Colonic mucosa (tissue), 4 donors: ENCODE measurements at regions not wholly inside any gene's neighbourhood (a gene's known extent, or its start where the extent isn't known, plus 50 kb on each side); places are given as distances from the start of the nearest gene placed in this dataset.
"Not testable (repeated sequence)": the region's sequence is repeated elsewhere in the genome, so short reads cannot be mapped to it uniquely, and the experiment has no call there.

ENCODE experiments used
- DNase-seq: peaks from one replicate; pipeline ENCODE4 v3.0.0-alpha.2; 2020
- H3K27ac ChIP-seq: fragments of 200-600 bp; one replicate; pipeline ENCODE4 v1.8.0; 2021
- H3K27me3 ChIP-seq: fragments of 200-600 bp; one replicate; pipeline ENCODE4 v1.8.0; 2021
- H3K36me3 ChIP-seq: fragments of 200-600 bp; one replicate; pipeline ENCODE4 v1.8.0; 2021
- H3K4me1 ChIP-seq: fragments of 200-600 bp; one replicate; pipeline ENCODE4 v1.8.0; 2021; ENCODE audit warnings: mild to moderate bottlenecking
- H3K4me3 ChIP-seq: fragments of 200-600 bp; one replicate; pipeline ENCODE4 v1.8.0; 2021
- H3K9ac ChIP-seq, 2 donors: one replicate each; pipeline ENCODE4 v1.7.0; 2013; ENCODE audit warnings: control low read depth in 2 of 2, low read depth in 2 of 2, low read length in 2 of 2
- H3K9me3 ChIP-seq: fragments of 200-600 bp; one replicate; pipeline ENCODE4 v1.8.0; 2021
- intact Hi-C: fragments of 100-400 bp; cut with DNase I; formaldehyde crosslinking; loops from one replicate; pipeline ENCODE4 v1.14.1; 2022
- donor health status: healthy.
- donor health status: DM: no; HTN: no; CAD: no.
- donor health status: DM: no; HTN: no; CAD: no.

GRCh38 chr1:83274656-83275055 is 724.3 kb downstream of the TTLL7 start:
- H3K27ac ChIP-seq, H3K9ac ChIP-seq, DNase-seq, H3K9me3 ChIP-seq, H3K4me1 ChIP-seq, H3K27me3 ChIP-seq, intact Hi-C loops, H3K4me3 ChIP-seq, H3K36me3 ChIP-seq: not testable (repeated sequence)

- intact Hi-C loops, H3K27ac ChIP-seq: not testable (repeated sequence)
Measured at GRCh38 chr1:83272484-83272883, 726.4 kb downstream of the TTLL7 start.

GRCh38 chr1:83271834-83272233 is 727.1 kb downstream of the TTLL7 start:
- DNase-seq, H3K4me1 ChIP-seq, H3K36me3 ChIP-seq, H3K27ac ChIP-seq, H3K9me3 ChIP-seq, H3K4me3 ChIP-seq, H3K9ac ChIP-seq, intact Hi-C loops, H3K27me3 ChIP-seq: not testable (repeated sequence)

More at GRCh38 chr1:83272484-83272883, 726.4 kb downstream of the TTLL7 start:
- not testable (repeated sequence) for H3K9ac ChIP-seq, H3K27me3 ChIP-seq, DNase-seq, H3K36me3 ChIP-seq, H3K9me3 ChIP-seq, H3K4me1 ChIP-seq, H3K4me3 ChIP-seq

GRCh38 chr1:83270801-83271200 is 728.1 kb downstream of the TTLL7 start:
- DNase-seq, H3K27me3 ChIP-seq, H3K4me3 ChIP-seq, H3K36me3 ChIP-seq, H3K9me3 ChIP-seq, H3K27ac ChIP-seq, H3K9ac ChIP-seq, intact Hi-C loops, H3K4me1 ChIP-seq: not testable (repeated sequence)

- H3K27me3 ChIP-seq, DNase-seq, H3K4me3 ChIP-seq, H3K9ac ChIP-seq, H3K36me3 ChIP-seq, intact Hi-C loops, H3K4me1 ChIP-seq, H3K9me3 ChIP-seq, H3K27ac ChIP-seq: not testable (repeated sequence)
Measured at GRCh38 chr1:83263808-83264207, 735.1 kb downstream of the TTLL7 start.

GRCh38 chr1:83251687-83252086 is 747.2 kb downstream of the TTLL7 start:
- intact Hi-C loops, H3K9ac ChIP-seq: not testable (repeated sequence)

GRCh38 chr1:83246780-83247179 is 752.2 kb downstream of the TTLL7 start:
- H3K27me3 ChIP-seq, intact Hi-C loops: not testable (repeated sequence)

More at GRCh38 chr1:83251687-83252086, 747.2 kb downstream of the TTLL7 start:
- H3K36me3 ChIP-seq, H3K27ac ChIP-seq, H3K4me1 ChIP-seq, H3K9me3 ChIP-seq, H3K4me3 ChIP-seq, DNase-seq, H3K27me3 ChIP-seq: not testable (repeated sequence)

GRCh38 chr1:83244832-83245231 is 754.1 kb downstream of the TTLL7 start:
- intact Hi-C loops = not testable (repeated sequence)

More at GRCh38 chr1:83246780-83247179, 752.2 kb downstream of the TTLL7 start:
- not testable (repeated sequence) for DNase-seq, H3K9ac ChIP-seq, H3K9me3 ChIP-seq, H3K4me3 ChIP-seq, H3K36me3 ChIP-seq, H3K27ac ChIP-seq, H3K4me1 ChIP-seq

GRCh38 chr1:83239568-83239967 is 759.4 kb downstream of the TTLL7 start:
- H3K4me3 ChIP-seq, H3K27me3 ChIP-seq, intact Hi-C loops, DNase-seq, H3K27ac ChIP-seq, H3K9me3 ChIP-seq, H3K4me1 ChIP-seq, H3K9ac ChIP-seq, H3K36me3 ChIP-seq: not testable (repeated sequence)

More at GRCh38 chr1:83244832-83245231, 754.1 kb downstream of the TTLL7 start:
- H3K9me3 ChIP-seq, H3K9ac ChIP-seq, DNase-seq, H3K27me3 ChIP-seq, H3K4me3 ChIP-seq, H3K36me3 ChIP-seq, H3K27ac ChIP-seq, H3K4me1 ChIP-seq: not testable (repeated sequence)

- DNase-seq, intact Hi-C loops, H3K27me3 ChIP-seq: not testable (repeated sequence)
Measured at GRCh38 chr1:83238654-83239053, 760.3 kb downstream of the TTLL7 start.

GRCh38 chr1:83219788-83220187 is 779.1 kb downstream of the TTLL7 start:
- H3K36me3 ChIP-seq, H3K4me3 ChIP-seq, DNase-seq, H3K9me3 ChIP-seq, intact Hi-C loops, H3K27me3 ChIP-seq, H3K27ac ChIP-seq, H3K9ac ChIP-seq, H3K4me1 ChIP-seq: not testable (repeated sequence)

More at GRCh38 chr1:83238654-83239053, 760.3 kb downstream of the TTLL7 start:
- not testable (repeated sequence) for H3K4me1 ChIP-seq, H3K4me3 ChIP-seq, H3K27ac ChIP-seq, H3K9me3 ChIP-seq, H3K36me3 ChIP-seq, H3K9ac ChIP-seq

- H3K9me3 ChIP-seq, intact Hi-C loops, H3K4me1 ChIP-seq, H3K9ac ChIP-seq, DNase-seq, H3K27ac ChIP-seq, H3K27me3 ChIP-seq, H3K36me3 ChIP-seq, H3K4me3 ChIP-seq: not testable (repeated sequence)
Measured at GRCh38 chr1:83218036-83218716, 780.8 kb downstream of the TTLL7 start.

GRCh38 chr1:83214317-83214716 is 784.6 kb downstream of the TTLL7 start:
- H3K27ac ChIP-seq, intact Hi-C loops, H3K4me1 ChIP-seq, H3K4me3 ChIP-seq, H3K27me3 ChIP-seq, H3K9ac ChIP-seq, H3K9me3 ChIP-seq, DNase-seq, H3K36me3 ChIP-seq: not testable (repeated sequence)

- H3K27me3 ChIP-seq, H3K4me3 ChIP-seq, intact Hi-C loops, H3K27ac ChIP-seq, DNase-seq, H3K4me1 ChIP-seq, H3K9ac ChIP-seq, H3K9me3 ChIP-seq, H3K36me3 ChIP-seq: not testable (repeated sequence)
Measured at GRCh38 chr1:83213648-83214047, 785.3 kb downstream of the TTLL7 start.
